ENCODE measurements at regions not wholly inside any gene's neighbourhood (a gene's known extent, or its start where the extent isn't known, plus 50 kb on each side); places are given as distances from the start of the nearest gene placed in this dataset.
"Not testable (repeated sequence)": the region's sequence is repeated elsewhere in the genome, so short reads cannot be mapped to it uniquely, and the experiment has no call there.

GRCh38 chr14:19180297-19180696, 213.1 kb downstream of the POTEM start:
- H3K36me3 ChIP-seq; intact Hi-C loops (cut with DNase I; ENCODE audit: low total_unique reads); H3K27ac ChIP-seq; H3K27me3 ChIP-seq; H3K4me1 ChIP-seq; H3K9me3 ChIP-seq; H3K4me3 ChIP-seq; DNase-seq: not testable (repeated sequence)
- 71 to 79% (median 73%) methylated on average over 2 of the region's 2 CpGs for WGBS, 5 donors

- 34 to 54% (median 43%) methylated on average over 3 of the region's 3 CpGs for WGBS, 5 donors
- H3K4me3 ChIP-seq; H3K4me1 ChIP-seq; H3K36me3 ChIP-seq; intact Hi-C loops (cut with DNase I; ENCODE audit: low total_unique reads); H3K27ac ChIP-seq; H3K27me3 ChIP-seq; H3K9me3 ChIP-seq; DNase-seq: not testable (repeated sequence)
These were observed 213.6 kb downstream of the POTEM start for GRCh38 chr14:19180881-19181280.

- H3K36me3 ChIP-seq; H3K27ac ChIP-seq; intact Hi-C loops (cut with DNase I; ENCODE audit: low total_unique reads); DNase-seq; H3K4me3 ChIP-seq; H3K4me1 ChIP-seq; H3K27me3 ChIP-seq; H3K9me3 ChIP-seq: not testable (repeated sequence)
- 72 to 82% (median 80%) methylated on average over 3 of the region's 4 CpGs for WGBS, 5 donors
These were observed 227.9 kb downstream of the POTEM start for GRCh38 chr14:19195146-19195545.

GRCh38 chr14:19197488-19198234, 230.4 kb downstream of the POTEM start:
- H3K4me1 ChIP-seq; H3K27me3 ChIP-seq; intact Hi-C loops (cut with DNase I; ENCODE audit: low total_unique reads); DNase-seq; H3K4me3 ChIP-seq; H3K9me3 ChIP-seq; H3K27ac ChIP-seq; H3K36me3 ChIP-seq: not testable (repeated sequence)
- 57 to 73% (median 65%) methylated on average over 2 to 3 of the region's 4 CpGs for WGBS, 5 donors

- H3K27ac ChIP-seq; DNase-seq; H3K9me3 ChIP-seq; H3K36me3 ChIP-seq; H3K4me1 ChIP-seq; H3K27me3 ChIP-seq; intact Hi-C loops (cut with DNase I; ENCODE audit: low total_unique reads); H3K4me3 ChIP-seq: not testable (repeated sequence)
- WGBS, 5 donors = 17 to 38% (median 24%) methylated on average over 2 to 3 of the region's 3 CpGs
These were observed 231.1 kb downstream of the POTEM start for GRCh38 chr14:19198341-19198740.

GRCh38 chr14:19201394-19202052, 232.6 kb downstream of the POTEG start:
- DNase-seq; H3K36me3 ChIP-seq; H3K9me3 ChIP-seq; intact Hi-C loops (cut with DNase I; ENCODE audit: low total_unique reads); H3K27ac ChIP-seq; H3K27me3 ChIP-seq; H3K4me1 ChIP-seq; H3K4me3 ChIP-seq: not testable (repeated sequence)
- WGBS, 5 donors = 74 to 87% (median 81%) methylated on average over 6 to 8 of the region's 8 CpGs

GRCh38 chr14:19202053-19202442, 232.1 kb downstream of the POTEG start:
- intact Hi-C loops (cut with DNase I; ENCODE audit: low total_unique reads); H3K4me1 ChIP-seq; H3K9me3 ChIP-seq; H3K27me3 ChIP-seq; DNase-seq; H3K27ac ChIP-seq; H3K36me3 ChIP-seq; H3K4me3 ChIP-seq: not testable (repeated sequence)
- 82 to 91% (median 85%) methylated on average over 4 to 7 of the region's 7 CpGs for WGBS, 5 donors

GRCh38 chr14:19203250-19203972, 230.7 kb downstream of the POTEG start:
- H3K36me3 ChIP-seq; H3K4me1 ChIP-seq; H3K27ac ChIP-seq; intact Hi-C loops (cut with DNase I; ENCODE audit: low total_unique reads); H3K27me3 ChIP-seq; H3K9me3 ChIP-seq; H3K4me3 ChIP-seq; DNase-seq: not testable (repeated sequence)
- 55 to 65% (median 61%) methylated on average over 4 to 5 of the region's 5 CpGs for WGBS, 5 donors

GRCh38 chr14:19204827-19205226, 229.3 kb downstream of the POTEG start:
- H3K36me3 ChIP-seq; intact Hi-C loops (cut with DNase I; ENCODE audit: low total_unique reads); H3K4me1 ChIP-seq; H3K27me3 ChIP-seq; H3K9me3 ChIP-seq; DNase-seq; H3K4me3 ChIP-seq; H3K27ac ChIP-seq: not testable (repeated sequence)
- 40 to 53% (median 44%) methylated on average over 2 of the region's 2 CpGs for WGBS, 5 donors

GRCh38 chr14:19216480-19216879, 217.7 kb downstream of the POTEG start:
- WGBS, 5 donors = 80 to 92% (median 89%) methylated on average over 3 to 5 of the region's 9 CpGs
- intact Hi-C loops (cut with DNase I; ENCODE audit: low total_unique reads); H3K4me1 ChIP-seq; DNase-seq; H3K36me3 ChIP-seq; H3K4me3 ChIP-seq; H3K9me3 ChIP-seq; H3K27me3 ChIP-seq; H3K27ac ChIP-seq: not testable (repeated sequence)

GRCh38 chr14:19219423-19219822, 214.7 kb downstream of the POTEG start:
- H3K27me3 ChIP-seq; DNase-seq; intact Hi-C loops (cut with DNase I; ENCODE audit: low total_unique reads); H3K4me3 ChIP-seq; H3K9me3 ChIP-seq; H3K4me1 ChIP-seq; H3K36me3 ChIP-seq; H3K27ac ChIP-seq: not testable (repeated sequence)
- 60 to 83% (median 67%) methylated on average over 2 to 3 of the region's 3 CpGs for whole genome bisulfite sequencing, 5 donors

- H3K4me3 ChIP-seq; H3K9me3 ChIP-seq; H3K27ac ChIP-seq; DNase-seq; H3K4me1 ChIP-seq; H3K36me3 ChIP-seq; H3K27me3 ChIP-seq; intact Hi-C loops (cut with DNase I; ENCODE audit: low total_unique reads): not testable (repeated sequence)
- WGBS, 5 donors = 72 to 82% (median 72%) methylated on average over 4 of the region's 7 CpGs; no CpG with 5 or more reads in 1 of the 5 donors
These were observed 202.7 kb downstream of the POTEG start for GRCh38 chr14:19231421-19231820.
